ENCODE measurements at regions not wholly inside any gene's neighbourhood (a gene's known extent, or its start where the extent isn't known, plus 50 kb on each side); places are given as distances from the start of the nearest gene placed in this dataset.

DNA sequence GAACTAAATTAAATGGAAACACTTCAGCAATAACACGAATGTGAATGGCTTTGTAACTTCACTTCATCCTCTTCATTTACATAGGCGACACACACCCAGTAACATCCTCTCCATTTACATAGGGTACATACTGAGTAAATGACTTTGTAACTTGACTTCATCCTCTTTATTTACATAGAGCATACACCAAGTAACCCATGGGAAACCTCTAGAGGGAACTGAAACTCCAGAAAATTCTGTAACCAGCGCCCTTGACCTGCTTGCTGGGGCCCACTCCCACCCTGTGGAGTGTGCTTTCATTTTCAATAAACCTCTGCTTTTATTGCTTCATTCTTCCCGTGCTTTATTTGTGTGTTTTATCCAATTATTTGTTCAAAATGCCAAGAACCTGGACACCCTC, 81.6 kb upstream of the OPRM1 start:
- FAIRE-seq (no peak), ATAC-seq (no peak)
- no peak overlapping the region for H3K4me2 ChIP-seq (ENCODE audit: insufficient read depth, low read length)

DNA sequence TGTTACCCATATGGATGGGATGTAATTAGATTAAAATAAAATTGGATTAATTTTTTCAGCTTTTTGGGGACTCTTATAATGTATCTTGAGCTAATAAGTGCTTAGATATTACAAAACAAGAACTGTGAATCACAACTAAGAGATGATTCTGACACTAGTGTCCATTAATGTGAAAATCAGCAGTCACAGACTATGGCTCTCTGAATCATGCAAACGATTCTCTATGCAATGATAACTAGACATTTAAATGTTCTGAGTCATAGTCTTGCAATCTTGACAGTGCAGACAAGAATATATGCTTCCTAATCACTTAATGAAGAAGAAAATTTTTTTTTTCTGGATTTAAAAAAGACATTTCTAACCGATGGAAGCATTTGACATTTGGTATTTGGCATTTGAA, 82.2 kb upstream of the OPRM1 start:
- H3K27ac ChIP-seq (ENCODE audit: extremely low read depth, low read depth, low read length): no peak overlapping the region
- in situ Hi-C loops (cut with MboI): no loop called here
- H3K9me3 ChIP-seq (replicated peaks; ENCODE audit: control insufficient read depth, insufficient read depth, low read depth, low read length): no peaks in the 10 kb centered on the region
- H2AFZ ChIP-seq (ENCODE audit: low read depth, low read length): no peak overlapping the region
- POLR2A ChIA-PET: no interaction called here
- 0% methylated on average over 2 of the region's 2 CpGs for WGBS (ENCODE audit: insufficient coverage, low coverage, missing lambda C conversion rate)
- no peaks in the 10 kb centered on the region for H3K27me3 ChIP-seq (ENCODE audit: control insufficient read depth in 2 of 2, insufficient read depth in 2 of 2, low read length in 2 of 2)
- no peaks in the 10 kb centered on the region for H3K79me2 ChIP-seq (ENCODE audit: control insufficient read depth, insufficient read depth, low read length)
- CTCF ChIA-PET (ENCODE audit: low intra/inter-chr PET ratio): no interaction called here
- ATAC-seq (no peak), FAIRE-seq (no peak), DNase-seq (ENCODE audit: extremely low read depth in 1 of 4, low spot score in 3 of 4) (no peak)
- H3K4me3 ChIP-seq: no peak overlapping the region
- no peaks in the 10 kb centered on the region for H3K36me3 ChIP-seq (ENCODE audit: control insufficient read depth, insufficient read depth, low read length)
- H3K9me1 ChIP-seq (ENCODE audit: control insufficient read depth, insufficient read depth, low read length): no peaks in the 10 kb centered on the region
- H3K9ac ChIP-seq (ENCODE audit: insufficient read depth in 1 of 2, low read depth in 2 of 2, low read length in 2 of 2): no peak overlapping the region
- H3K4me1 ChIP-seq (replicated peaks in 1 of 2; ENCODE audit: control insufficient read depth in 2 of 2, insufficient read depth in 2 of 2, low read length in 2 of 2): no peaks in the 10 kb centered on the region
- H3K4me2 ChIP-seq (ENCODE audit: insufficient read depth, low read length): no peak overlapping the region
- intact Hi-C loops (cut with micrococcal nuclease): no loop called here
- no TSS peak for BruUV-seq (replicated peaks)
- H4K20me1 ChIP-seq (replicated peaks; ENCODE audit: control insufficient read depth, insufficient read depth, low read length): no peaks in the 10 kb centered on the region
- TF ChIP-seq ZNF551 (CRISPR knock-in tag; IDR thresholded peaks at IDR 0.05): no peak
- no peak for TF ChIP-seq PRDM10 (IDR thresholded peaks at IDR 0.05; ENCODE audit: partially characterized antibody)
- no peak for TF ChIP-seq ASH1L (IDR thresholded peaks at IDR 0.05; ENCODE audit: borderline replicate concordance, low read depth, partially characterized antibody)
- no peak for TF ChIP-seq RAD21 (CRISPR knock-in tag; conservative IDR thresholded peaks at IDR 0.05 in 1 of 2, IDR thresholded peaks at IDR 0.05 in 1 of 2)
- TF ChIP-seq HIVEP1 (CRISPR knock-in tag; IDR thresholded peaks at IDR 0.05): no peak
- TF ChIP-seq SIRT6 (IDR thresholded peaks at IDR 0.05; ENCODE audit: low read depth, low read length): no peak
- TF ChIP-seq SMARCB1 (IDR thresholded peaks at IDR 0.05; ENCODE audit: insufficient read length, low read depth): no peak

More for the DNA sequence above, 81.6 kb upstream of the OPRM1 start:
- in situ Hi-C loops (cut with MboI) (no loop called here), intact Hi-C loops (cut with micrococcal nuclease) (no loop called here)
- H3K4me3 ChIP-seq: no peak overlapping the region
- CTCF ChIA-PET (ENCODE audit: low intra/inter-chr PET ratio): no interaction called here
- no peak for DNase-seq (ENCODE audit: extremely low read depth in 1 of 4, low spot score in 3 of 4)
- H3K9ac ChIP-seq (ENCODE audit: insufficient read depth in 1 of 2, low read depth in 2 of 2, low read length in 2 of 2): no peak overlapping the region
- H3K9me3 ChIP-seq (replicated peaks; ENCODE audit: control insufficient read depth, insufficient read depth, low read depth, low read length): no peaks in the 10 kb centered on the region
- 1% methylated on average over 4 of the region's 4 CpGs for WGBS (ENCODE audit: insufficient coverage, low coverage, missing lambda C conversion rate)
- TF ChIP-seq TBP (optimal IDR thresholded peaks at IDR 0.05; ENCODE audit: low read depth, low read length): no peak
- no peak for TF ChIP-seq ZNF41 (CRISPR knock-in tag; conservative IDR thresholded peaks at IDR 0.05)
- TF ChIP-seq TCF7 (IDR thresholded peaks at IDR 0.05; ENCODE audit: borderline replicate concordance): no peak
- TF ChIP-seq TRIM24 (IDR thresholded peaks at IDR 0.05): no peak
- TF ChIP-seq TGIF2 (CRISPR knock-in tag; IDR thresholded peaks at IDR 0.05): no peak
- TF ChIP-seq ZBTB17 (CRISPR knock-in tag; IDR thresholded peaks at IDR 0.05): no peak
- TF ChIP-seq EHMT2 (IDR thresholded peaks at IDR 0.05): no peak
- TF ChIP-seq ZBTB34 (CRISPR knock-in tag; IDR thresholded peaks at IDR 0.05): no peak
- H3K79me2 ChIP-seq (ENCODE audit: control insufficient read depth, insufficient read depth, low read length): no peaks in the 10 kb centered on the region
- H3K27ac ChIP-seq (ENCODE audit: extremely low read depth, low read depth, low read length): no peak overlapping the region
- no peak overlapping the region for H2AFZ ChIP-seq (ENCODE audit: low read depth, low read length)
- H3K27me3 ChIP-seq (ENCODE audit: control insufficient read depth in 2 of 2, insufficient read depth in 2 of 2, low read length in 2 of 2): no peaks in the 10 kb centered on the region
- no peaks in the 10 kb centered on the region for H4K20me1 ChIP-seq (replicated peaks; ENCODE audit: control insufficient read depth, insufficient read depth, low read length)
- POLR2A ChIA-PET: no interaction called here
- no peaks in the 10 kb centered on the region for H3K36me3 ChIP-seq (ENCODE audit: control insufficient read depth, insufficient read depth, low read length)
- no peaks in the 10 kb centered on the region for H3K9me1 ChIP-seq (ENCODE audit: control insufficient read depth, insufficient read depth, low read length)
- H3K4me1 ChIP-seq (replicated peaks in 1 of 2; ENCODE audit: control insufficient read depth in 2 of 2, insufficient read depth in 2 of 2, low read length in 2 of 2): no peaks in the 10 kb centered on the region
- no TSS peak for BruUV-seq (replicated peaks)
